Tibial nerve (tissue), 3 donors: ENCODE measurements at regions not wholly inside any gene's neighbourhood (a gene's known extent, or its start where the extent isn't known, plus 50 kb on each side); places are given as distances from the start of the nearest gene placed in this dataset.

Experiments used
- POLR2A ChIP-seq, 2 donors: fragments of 450-650 bp; IDR thresholded peaks; one replicate each; pipeline ENCODE4 v1.6.1; 2017; ENCODE audit warnings: antibody characterized with exemption in 2 of 2, mild to moderate bottlenecking in 2 of 2, moderate library complexity in 2 of 2
- TF ChIP-seq, protein P1 (sequence below), 5 experiments: fragments of 200-600 bp in 3 of 5; fragments of 450-650 bp in 2 of 5; sonication (generic) in 3 of 5; IDR thresholded peaks; one replicate each; pipeline ENCODE4 v1.5.1; 2016 to 2019; ENCODE audit warnings: antibody characterized with exemption in 5 of 5, mild to moderate bottlenecking in 3 of 5, moderate library complexity in 2 of 5

DNA sequence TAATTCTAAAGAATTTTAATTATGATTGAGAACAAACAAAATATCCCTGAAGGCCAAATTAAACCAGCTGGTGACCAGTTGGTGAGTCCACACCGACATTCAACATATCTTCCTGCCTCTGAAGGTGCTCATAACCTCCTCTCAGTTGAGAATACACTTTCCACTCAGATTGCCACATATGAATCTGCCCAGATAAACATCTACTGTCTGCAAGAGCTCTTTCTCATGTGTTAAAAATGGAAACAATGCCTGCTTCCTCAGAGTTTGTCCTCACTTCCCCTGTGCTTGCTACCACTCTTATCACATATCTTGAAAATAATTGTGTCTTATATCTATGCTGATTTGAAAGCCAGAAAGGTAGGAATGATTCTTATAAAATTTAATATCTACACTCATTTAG, 177.7 kb upstream of the GULP1 start:
- TF ChIP-seq, protein P1, sequence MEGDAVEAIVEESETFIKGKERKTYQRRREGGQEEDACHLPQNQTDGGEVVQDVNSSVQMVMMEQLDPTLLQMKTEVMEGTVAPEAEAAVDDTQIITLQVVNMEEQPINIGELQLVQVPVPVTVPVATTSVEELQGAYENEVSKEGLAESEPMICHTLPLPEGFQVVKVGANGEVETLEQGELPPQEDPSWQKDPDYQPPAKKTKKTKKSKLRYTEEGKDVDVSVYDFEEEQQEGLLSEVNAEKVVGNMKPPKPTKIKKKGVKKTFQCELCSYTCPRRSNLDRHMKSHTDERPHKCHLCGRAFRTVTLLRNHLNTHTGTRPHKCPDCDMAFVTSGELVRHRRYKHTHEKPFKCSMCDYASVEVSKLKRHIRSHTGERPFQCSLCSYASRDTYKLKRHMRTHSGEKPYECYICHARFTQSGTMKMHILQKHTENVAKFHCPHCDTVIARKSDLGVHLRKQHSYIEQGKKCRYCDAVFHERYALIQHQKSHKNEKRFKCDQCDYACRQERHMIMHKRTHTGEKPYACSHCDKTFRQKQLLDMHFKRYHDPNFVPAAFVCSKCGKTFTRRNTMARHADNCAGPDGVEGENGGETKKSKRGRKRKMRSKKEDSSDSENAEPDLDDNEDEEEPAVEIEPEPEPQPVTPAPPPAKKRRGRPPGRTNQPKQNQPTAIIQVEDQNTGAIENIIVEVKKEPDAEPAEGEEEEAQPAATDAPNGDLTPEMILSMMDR (IDR thresholded peaks at IDR 0.05): no peak
- no peak for TF ChIP-seq POLR2A (IDR thresholded peaks at IDR 0.05)
